SK-N-SH (cell line): ENCODE measurements at regions not wholly inside any gene's neighbourhood (a gene's known extent, or its start where the extent isn't known, plus 50 kb on each side); places are given as distances from the start of the nearest gene placed in this dataset.

ENCODE experiments used
- CTCF ChIA-PET: fragments of 300-600, 350-600 bp; formaldehyde crosslinking; extraction: SDS; loops from one replicate; lab custom pipeline; 2021; lab: Yijun Ruan, JAX
- POLR2A ChIA-PET: fragments of 350-600 bp; sonication (Branson Sonifier 250); formaldehyde crosslinking; extraction: SDS; loops from one replicate; lab custom pipeline; 2020; ENCODE audit warnings: antibody characterized with exemption, inconsistent platforms; lab: Yijun Ruan, JAX
- DNase-seq: peaks from one replicate; pipeline ENCODE4 v3.0.0; 2012
- H2AFZ ChIP-seq: fragments of 200-600 bp; sonication (generic); 2 replicates; pipeline ENCODE4 v1.8.1; 2016; ENCODE audit warnings: antibody characterized with exemption, mild to moderate bottlenecking, low read depth
- H3F3A ChIP-seq: fragments of 200-600 bp; sonication (generic); replicated peaks from 2 replicates; pipeline ENCODE3; 2016; ENCODE audit warnings: antibody characterized with exemption, mild to moderate bottlenecking; ENCODE audit not compliant: insufficient read depth
- H3K27ac ChIP-seq, 2 experiments: fragments of 200-500 bp in 1 of 2; fragments of 200-600 bp in 1 of 2; sonication (Bioruptor generic) in 1 of 2; sonication (generic), shearing (Covaris generic) in 1 of 2; 2 replicates each; pipeline versions ENCODE4 v1.5.1 to v1.6.1; 2014 to 2016; ENCODE audit warnings: low read depth in 2 of 2, inconsistent platforms in 1 of 2, low read length in 1 of 2, mild to moderate bottlenecking in 1 of 2, mixed read lengths in 1 of 2
- H3K27me3 ChIP-seq: fragments of 200-600 bp; sonication (generic), shearing (Covaris generic); 2 replicates; pipeline ENCODE4 v1.6.1; 2016; ENCODE audit warnings: mixed run types; ENCODE audit not compliant: insufficient read depth
- H3K36me3 ChIP-seq, 2 experiments: fragments of 200-500 bp in 1 of 2; fragments of 200-600 bp in 1 of 2; sonication (Bioruptor generic) in 1 of 2; sonication (generic) in 1 of 2; replicated peaks in 1 of 2; 2 replicates each; pipeline versions ENCODE3 to v1.5.1; 2014 to 2016; ENCODE audit warnings: low read length in 1 of 2, mild to moderate bottlenecking in 1 of 2; ENCODE audit not compliant: insufficient read depth in 2 of 2, control insufficient read depth in 1 of 2
- H3K4me1 ChIP-seq, 2 experiments: fragments of 200-500 bp in 1 of 2; fragments of 200-600 bp in 1 of 2; sonication (Bioruptor generic) in 1 of 2; sonication (generic), shearing (Covaris generic) in 1 of 2; 2 replicates each; pipeline versions ENCODE4 v1.5.1 to v1.6.1; 2014 to 2016; ENCODE audit warnings: low read depth in 1 of 2, low read length in 1 of 2, mixed run types in 1 of 2; ENCODE audit not compliant: insufficient read depth in 2 of 2, control insufficient read depth in 1 of 2
- H3K4me2 ChIP-seq: fragments of 200-600 bp; sonication (generic), shearing (Covaris generic); 2 replicates; pipeline ENCODE4 v1.6.1; 2017; ENCODE audit warnings: mixed run types
- H3K4me3 ChIP-seq, 2 experiments: fragments of 200-500 bp in 1 of 2; fragments of 200-600 bp in 1 of 2; sonication (Bioruptor generic) in 1 of 2; sonication (generic), shearing (Covaris generic) in 1 of 2; 2 replicates each; pipeline versions ENCODE4 v1.5.1 to v1.8.1; 2014 to 2016; ENCODE audit warnings: low read depth in 2 of 2, inconsistent platforms in 1 of 2, low read length in 1 of 2, mild to moderate bottlenecking in 1 of 2, mixed read lengths in 1 of 2, moderate library complexity in 1 of 2
- H3K79me2 ChIP-seq: fragments of 200-600 bp; sonication (generic); 2 replicates; pipeline ENCODE4 v1.8.1; 2017; ENCODE audit warnings: mild to moderate bottlenecking; ENCODE audit not compliant: insufficient read depth
- H3K9ac ChIP-seq: fragments of 200-600 bp; sonication (generic); 2 replicates; pipeline ENCODE4 v1.6.1; 2017; ENCODE audit warnings: mixed run types
- H3K9me2 ChIP-seq: fragments of 200-600 bp; sonication (generic); 2 replicates; pipeline ENCODE4 v1.6.1; 2017; ENCODE audit warnings: mixed run types
- H3K9me3 ChIP-seq: fragments of 200-600 bp; sonication (generic); 2 replicates; pipeline ENCODE4 v1.6.1; 2017; ENCODE audit warnings: mixed run types, mild to moderate bottlenecking, moderate library complexity
- H4K20me1 ChIP-seq: fragments of 200-600 bp; sonication (generic); 2 replicates; pipeline ENCODE4 v1.6.1; 2017; ENCODE audit warnings: mild to moderate bottlenecking, mixed run types; ENCODE audit not compliant: insufficient read depth
- EP300 ChIP-seq, 2 experiments: IDR thresholded peaks; 2 replicates each; pipeline versions ENCODE4 v1.4.0 to v1.6.1; 2012; ENCODE audit warnings: borderline replicate concordance in 1 of 2, low read depth in 1 of 2, low read length in 1 of 2
- FOSL2 ChIP-seq: IDR thresholded peaks from 2 replicates; pipeline ENCODE4 v1.4.0; 2012; ENCODE audit warnings: low read depth, mild to moderate bottlenecking, moderate library complexity, borderline replicate concordance
- FOXM1 ChIP-seq: IDR thresholded peaks from 2 replicates; pipeline ENCODE4 v1.4.0; 2012; ENCODE audit warnings: low read depth, mild to moderate bottlenecking
- GABPA ChIP-seq: IDR thresholded peaks from 2 replicates; pipeline ENCODE4 v1.4.0; 2012; ENCODE audit warnings: low read depth, mild to moderate bottlenecking
- GATA2 ChIP-seq: sonication (generic); formaldehyde crosslinking; IDR thresholded peaks from 2 replicates; pipeline ENCODE4 v1.5.0; 2020; ENCODE audit warnings: mild to moderate bottlenecking, missing genetic modification reagents
- JUND ChIP-seq: IDR thresholded peaks from 2 replicates; pipeline ENCODE4 v1.4.0; 2012
- MAX ChIP-seq: IDR thresholded peaks from 2 replicates; pipeline ENCODE4 v1.4.0; 2012; ENCODE audit warnings: low read depth
- MXI1 ChIP-seq: IDR thresholded peaks from 2 replicates; pipeline ENCODE4 v1.6.1; 2012; ENCODE audit warnings: mild to moderate bottlenecking, low read depth, low read length, improper control_type of control experiment
- NFIC ChIP-seq: IDR thresholded peaks from 2 replicates; pipeline ENCODE4 v1.4.0; 2012; ENCODE audit warnings: borderline replicate concordance
- NRF1 ChIP-seq: IDR thresholded peaks from 2 replicates; pipeline ENCODE4 v1.6.1; 2012; ENCODE audit warnings: low read depth, mild to moderate bottlenecking, low read length
- POLR2AphosphoS5 ChIP-seq: IDR thresholded peaks from 2 replicates; pipeline ENCODE4 v1.6.1; 2012; ENCODE audit warnings: low read depth, low read length
- REST ChIP-seq: IDR thresholded peaks from 2 replicates; pipeline ENCODE4 v1.6.1; 2012; ENCODE audit warnings: mild to moderate bottlenecking, low read depth, low read length, moderate library complexity
- RFX5 ChIP-seq: IDR thresholded peaks from 2 replicates; pipeline ENCODE4 v1.6.1; 2012; ENCODE audit warnings: mild to moderate bottlenecking, improper control_type of control experiment, low read length
- SIN3A ChIP-seq: IDR thresholded peaks from 2 replicates; pipeline ENCODE4 v1.6.1; 2012; ENCODE audit warnings: low read depth, mild to moderate bottlenecking, low read length, moderate library complexity, borderline replicate concordance
- TCF12 ChIP-seq: IDR thresholded peaks from 2 replicates; pipeline ENCODE4 v1.4.0; 2012
- TEAD4 ChIP-seq: IDR thresholded peaks from 2 replicates; pipeline ENCODE4 v1.4.0; 2012; ENCODE audit warnings: mild to moderate bottlenecking, borderline replicate concordance; ENCODE audit not compliant: insufficient read depth
- USF2 ChIP-seq: fragments of 150-350 bp; IDR thresholded peaks from 2 replicates; pipeline ENCODE4 v1.6.1; 2017; ENCODE audit warnings: antibody characterized with exemption, low read length, low read depth, borderline replicate concordance
- YY1 ChIP-seq: IDR thresholded peaks from 2 replicates; pipeline ENCODE4 v1.4.0; 2012; ENCODE audit warnings: low read depth, mild to moderate bottlenecking
- WGBS: methylation state at CpG from one replicate; pipeline ENCODE4 v1.1.6; 2017; ENCODE audit warnings: low lambda C conversion rate; 5-methylcytosine and 5-hydroxymethylcytosine counted together

- no peak for DNase-seq
- no peak for TF ChIP-seq NRF1
- TF ChIP-seq FOSL2 = no peak
- no peak for TF ChIP-seq TCF12
- TF ChIP-seq REST = no peak
- no peak for TF ChIP-seq FOXM1
- TF ChIP-seq NFIC = no peak
- TF ChIP-seq JUND = no peak
- TF ChIP-seq MXI1 = no peak
- TF ChIP-seq EP300 (IDR thresholded peaks at IDR 0.05; ENCODE audit: borderline replicate concordance in 1 of 2, low read depth in 1 of 2, low read length in 1 of 2) = no peak
- TF ChIP-seq TEAD4 = no peak
- no peak for TF ChIP-seq SIN3A
- TF ChIP-seq MAX = no peak
- TF ChIP-seq YY1 = no peak
- no peak for TF ChIP-seq GATA2
- H3K4me3 ChIP-seq = no peak overlapping the region
- no peaks in the 10 kb centered on the region for H3F3A ChIP-seq
- H2AFZ ChIP-seq = no peak overlapping the region
- ChIA-PET CTCF (no interaction called here), POLR2A (no interaction called here)
- H3K4me1 ChIP-seq = no peaks in the 10 kb centered on the region
- H3K27me3 ChIP-seq = no peaks in the 10 kb centered on the region
- H3K79me2 ChIP-seq = no peaks in the 10 kb centered on the region
- no peak overlapping the region for H3K9ac ChIP-seq
- peaks cover 2% of the 10 kb centered on the region; the same call in 1 of the 2 replicates for H3K9me3 ChIP-seq
- H3K36me3 ChIP-seq = no peaks in the 10 kb centered on the region
- H3K4me2 ChIP-seq = no peak overlapping the region
- no peaks in the 10 kb centered on the region for H3K9me2 ChIP-seq
- H3K27ac ChIP-seq = no peak overlapping the region
- H4K20me1 ChIP-seq = no peaks in the 10 kb centered on the region
- 67% methylated on average over 2 of the region's 2 CpGs for WGBS
Measured at GRCh38 chr4:166363198-166363597, 490.2 kb downstream of the TLL1 start.

GRCh38 chr4:166366012-166366411 is 493.0 kb downstream of the TLL1 start:
- Histone ChIP-seq H3K9me3 (peaks cover 14% of the 10 kb centered on the region), H3K79me2 (no peaks in the 10 kb centered on the region), H4K20me1 (no peaks in the 10 kb centered on the region), H3K27ac (no peak overlapping the region), H3K4me1 (no peaks in the 10 kb centered on the region), H3K4me2 (no peak overlapping the region), H3F3A (peaks cover 6% of the 10 kb centered on the region), H3K27me3 (no peaks in the 10 kb centered on the region)
- CTCF ChIA-PET = interaction anchor here (1.0 kb wide), 1 partner anchor 200 kb away, joined by 4 read pairs; no protein-coding TSS in a partner anchor
- POLR2A ChIA-PET = no interaction called here
- WGBS = 68% methylated on average over 3 of the region's 3 CpGs
- TF ChIP-seq NRF1 = no peak
- no peak for TF ChIP-seq MAX
- TF ChIP-seq USF2 = no peak
- no peak for TF ChIP-seq POLR2AphosphoS5
- no peak for TF ChIP-seq MXI1
- TF ChIP-seq GABPA = no peak
- TF ChIP-seq RFX5 = no peak
- TF ChIP-seq, all 33 proteins: peak for 0
- H2AFZ ChIP-seq = no peak overlapping the region
- no peak for DNase-seq
- H3K9ac ChIP-seq = no peak overlapping the region
- H3K9me2 ChIP-seq = no peaks in the 10 kb centered on the region
- no peak overlapping the region for H3K4me3 ChIP-seq
- H3K36me3 ChIP-seq = no peaks in the 10 kb centered on the region
